ENCODE measurements at regions not wholly inside any gene's neighbourhood (a gene's known extent, or its start where the extent isn't known, plus 50 kb on each side); places are given as distances from the start of the nearest gene placed in this dataset.

GRCh38 chr10:31604096-31604495, 285.1 kb downstream of the ZEB1 start:
- Histone ChIP-seq H3K4me1 (ENCODE audit: control insufficient read depth in 4 of 4, insufficient read depth in 4 of 4, low read length in 3 of 4) (peaks cover 5 to 12% (median 6%) of the 10 kb centered on the region in 4 donors), H3K9me3 (ENCODE audit: control insufficient read depth in 4 of 4, low read length in 3 of 4) (no peaks in the 10 kb centered on the region), H3K4me3 (ENCODE audit: low read depth in 1 of 3, low read length in 3 of 3) (peak overlapping the region in 1 of 3 donors; percentile 55), H3K9ac (ENCODE audit: low read depth in 1 of 2, low read length in 2 of 2) (no peak overlapping the region), H3K36me3 (ENCODE audit: control insufficient read depth in 4 of 4, insufficient read depth in 3 of 4, low read depth in 1 of 4, low read length in 3 of 4) (no peaks in the 10 kb centered on the region), H3K27ac (ENCODE audit: low read depth in 1 of 2, low read length in 2 of 2) (peak overlapping the region in 1 of 2 donors; percentile 73), H3K27me3 (ENCODE audit: control insufficient read depth in 4 of 4, insufficient read depth in 4 of 4, low read length in 3 of 4) (no peaks in the 10 kb centered on the region)
- 88% methylated on average over 12 of the region's 12 CpGs for WGBS
- TF ChIP-seq NR2F2 (IDR thresholded peaks at IDR 0.05) (no peak), TAF1 (conservative IDR thresholded peaks at IDR 0.05) (no peak)
- TF ChIP-seq, protein P1, sequence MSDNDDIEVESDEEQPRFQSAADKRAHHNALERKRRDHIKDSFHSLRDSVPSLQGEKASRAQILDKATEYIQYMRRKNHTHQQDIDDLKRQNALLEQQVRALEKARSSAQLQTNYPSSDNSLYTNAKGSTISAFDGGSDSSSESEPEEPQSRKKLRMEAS (IDR thresholded peaks at IDR 0.05): no peak
- TF ChIP-seq, protein P2, sequence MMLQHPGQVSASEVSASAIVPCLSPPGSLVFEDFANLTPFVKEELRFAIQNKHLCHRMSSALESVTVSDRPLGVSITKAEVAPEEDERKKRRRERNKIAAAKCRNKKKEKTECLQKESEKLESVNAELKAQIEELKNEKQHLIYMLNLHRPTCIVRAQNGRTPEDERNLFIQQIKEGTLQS (IDR thresholded peaks at IDR 0.05): no peak
- no peak for DNase-seq (ENCODE audit: low spot score)

GRCh38 chr10:31603235-31604087, 284.4 kb downstream of the ZEB1 start:
- peak overlapping the region; percentile 73 to 82 for H3K27ac ChIP-seq (ENCODE audit: low read depth in 1 of 2, low read length in 2 of 2)
- no peaks in the 10 kb centered on the region for H3K9me3 ChIP-seq (ENCODE audit: control insufficient read depth in 4 of 4, low read length in 3 of 4)
- H3K4me1 ChIP-seq (ENCODE audit: control insufficient read depth in 4 of 4, insufficient read depth in 4 of 4, low read length in 3 of 4): peaks cover 5 to 12% (median 6%) of the 10 kb centered on the region in 4 donors
- H3K36me3 ChIP-seq (ENCODE audit: control insufficient read depth in 4 of 4, insufficient read depth in 3 of 4, low read depth in 1 of 4, low read length in 3 of 4): no peaks in the 10 kb centered on the region
- DNase-seq (ENCODE audit: low spot score): peak; percentile 82
- H3K27me3 ChIP-seq (ENCODE audit: control insufficient read depth in 4 of 4, insufficient read depth in 4 of 4, low read length in 3 of 4): no peaks in the 10 kb centered on the region
- H3K9ac ChIP-seq (ENCODE audit: low read depth in 1 of 2, low read length in 2 of 2): no peak overlapping the region
- peak overlapping the region in 2 of 3 donors; percentile 55 to 68 for H3K4me3 ChIP-seq (ENCODE audit: low read depth in 1 of 3, low read length in 3 of 3)
- WGBS: 10% methylated on average over 68 of the region's 68 CpGs
- no peak for TF ChIP-seq CTCF (IDR thresholded peaks at IDR 0.05; ENCODE audit: low read depth, low read length, missing input control)
- TF ChIP-seq SP1 (IDR thresholded peaks at IDR 0.05): peak; percentile 41
- TF ChIP-seq GABPA (IDR thresholded peaks at IDR 0.05 in 1 of 2, conservative IDR thresholded peaks at IDR 0.05 in 1 of 2): peak in 1 of 2 donors; percentile 19
- no peak for TF ChIP-seq EGR1 (IDR thresholded peaks at IDR 0.05; ENCODE audit: low read depth in 2 of 2)
- no peak for TF ChIP-seq FOXA1 (IDR thresholded peaks at IDR 0.05)
- TF ChIP-seq TAF1 (conservative IDR thresholded peaks at IDR 0.05): no peak
- peak; percentile 23 to 33 for TF ChIP-seq RAD21 (IDR thresholded peaks at IDR 0.05)

GRCh38 chr10:31602541-31603234, 283.7 kb downstream of the ZEB1 start:
- no peaks in the 10 kb centered on the region for H3K9me3 ChIP-seq (ENCODE audit: control insufficient read depth in 4 of 4, low read length in 3 of 4)
- H3K4me3 ChIP-seq (ENCODE audit: low read depth in 1 of 3, low read length in 3 of 3): peak overlapping the region; percentile 18 to 68 (median 55)
- peaks cover 5 to 12% (median 6%) of the 10 kb centered on the region in 4 donors for H3K4me1 ChIP-seq (ENCODE audit: control insufficient read depth in 4 of 4, insufficient read depth in 4 of 4, low read length in 3 of 4)
- DNase-seq (ENCODE audit: low spot score): peak; percentile 34
- H3K27me3 ChIP-seq (ENCODE audit: control insufficient read depth in 4 of 4, insufficient read depth in 4 of 4, low read length in 3 of 4): no peaks in the 10 kb centered on the region
- H3K36me3 ChIP-seq (ENCODE audit: control insufficient read depth in 4 of 4, insufficient read depth in 3 of 4, low read depth in 1 of 4, low read length in 3 of 4): no peaks in the 10 kb centered on the region
- WGBS: 24% methylated on average over 22 of the region's 22 CpGs
- H3K27ac ChIP-seq (ENCODE audit: low read depth in 1 of 2, low read length in 2 of 2): peak overlapping the region; percentile 73 to 82
- TF ChIP-seq HNF4A (conservative IDR thresholded peaks at IDR 0.05) (no peak), YY1 (IDR thresholded peaks at IDR 0.05) (peak; percentile 24)
- peak overlapping the region in 1 of 2 donors; percentile 30 for H3K9ac ChIP-seq (ENCODE audit: low read depth in 1 of 2, low read length in 2 of 2)
